Keratinocyte (primary cell): ENCODE measurements at regions not wholly inside any gene's neighbourhood (a gene's known extent, or its start where the extent isn't known, plus 50 kb on each side); places are given as distances from the start of the nearest gene placed in this dataset.

Experiments used
- EZH2 ChIP-seq: IDR thresholded peaks from one replicate; pipeline ENCODE4 v1.6.1; 2012; ENCODE audit warnings: inconsistent platforms, mild to moderate bottlenecking, low read length, moderate library complexity
- TF ChIP-seq, protein P1 (sequence below), 3 experiments: IDR thresholded peaks in 1 of 3; conservative IDR thresholded peaks in 1 of 3; optimal IDR thresholded peaks in 1 of 3; 2 replicates in 2 of 3; 3 replicates in 1 of 3; pipeline versions ENCODE3 to v1.5.1; 2011; ENCODE audit warnings: low read length in 3 of 3, mild to moderate bottlenecking in 3 of 3, moderate library complexity in 2 of 3, control low read depth in 1 of 3, inconsistent platforms in 1 of 3; ENCODE audit not compliant: insufficient read depth in 2 of 3; ENCODE audit errors: extremely low read depth in 1 of 3

DNA sequence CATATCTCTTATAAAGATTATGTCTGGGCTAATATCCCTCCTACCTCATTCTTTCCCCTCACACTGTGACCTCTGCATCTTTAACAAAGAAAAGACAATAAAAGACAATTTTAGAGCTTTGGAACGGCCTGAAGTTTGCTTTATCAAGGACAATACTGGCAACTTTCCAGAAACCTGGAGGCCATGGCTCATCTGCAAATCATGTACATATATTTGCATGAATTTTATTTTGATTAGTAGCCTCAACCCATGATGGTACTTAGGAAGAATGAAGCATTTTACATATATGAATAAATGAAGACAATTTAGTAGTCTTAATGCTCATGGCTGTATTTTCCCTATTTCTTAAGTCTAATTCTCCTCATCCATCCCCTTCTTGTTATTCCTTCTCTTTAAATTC is 612.2 kb upstream of the CXADR start:
- TF ChIP-seq, protein P1, sequence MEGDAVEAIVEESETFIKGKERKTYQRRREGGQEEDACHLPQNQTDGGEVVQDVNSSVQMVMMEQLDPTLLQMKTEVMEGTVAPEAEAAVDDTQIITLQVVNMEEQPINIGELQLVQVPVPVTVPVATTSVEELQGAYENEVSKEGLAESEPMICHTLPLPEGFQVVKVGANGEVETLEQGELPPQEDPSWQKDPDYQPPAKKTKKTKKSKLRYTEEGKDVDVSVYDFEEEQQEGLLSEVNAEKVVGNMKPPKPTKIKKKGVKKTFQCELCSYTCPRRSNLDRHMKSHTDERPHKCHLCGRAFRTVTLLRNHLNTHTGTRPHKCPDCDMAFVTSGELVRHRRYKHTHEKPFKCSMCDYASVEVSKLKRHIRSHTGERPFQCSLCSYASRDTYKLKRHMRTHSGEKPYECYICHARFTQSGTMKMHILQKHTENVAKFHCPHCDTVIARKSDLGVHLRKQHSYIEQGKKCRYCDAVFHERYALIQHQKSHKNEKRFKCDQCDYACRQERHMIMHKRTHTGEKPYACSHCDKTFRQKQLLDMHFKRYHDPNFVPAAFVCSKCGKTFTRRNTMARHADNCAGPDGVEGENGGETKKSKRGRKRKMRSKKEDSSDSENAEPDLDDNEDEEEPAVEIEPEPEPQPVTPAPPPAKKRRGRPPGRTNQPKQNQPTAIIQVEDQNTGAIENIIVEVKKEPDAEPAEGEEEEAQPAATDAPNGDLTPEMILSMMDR (optimal IDR thresholded peaks at IDR 0.05 in 1 of 3, IDR thresholded peaks at IDR 0.05 in 1 of 3, conservative IDR thresholded peaks at IDR 0.05 in 1 of 3; ENCODE audit: extremely low read depth in 1 of 3, insufficient read depth in 2 of 3, low read length in 3 of 3) = no peak
- TF ChIP-seq EZH2 = no peak
